Esophagus muscularis mucosa (tissue), 4 donors: ENCODE measurements at regions not wholly inside any gene's neighbourhood (a gene's known extent, or its start where the extent isn't known, plus 50 kb on each side); places are given as distances from the start of the nearest gene placed in this dataset.

Source experiments
- EP300 ChIP-seq: sonication (generic); formaldehyde crosslinking; IDR thresholded peaks from one replicate; pipeline ENCODE4 v1.6.1; 2017; ENCODE audit warnings: antibody characterized with exemption
- POLR2A ChIP-seq: fragments of 450-650 bp; IDR thresholded peaks from one replicate; pipeline ENCODE4 v1.6.1; 2017; ENCODE audit warnings: antibody characterized with exemption, moderate library complexity, mild to moderate bottlenecking, low read depth
- TF ChIP-seq, protein P1 (sequence below), 3 experiments: fragments of 200-600 bp in 2 of 3; fragments of 450-650 bp in 1 of 3; sonication (generic) in 2 of 3; IDR thresholded peaks; one replicate each; pipeline ENCODE4 v1.5.1; 2017 to 2019; ENCODE audit warnings: antibody characterized with exemption in 3 of 3, mild to moderate bottlenecking in 2 of 3, moderate library complexity in 1 of 3

DNA sequence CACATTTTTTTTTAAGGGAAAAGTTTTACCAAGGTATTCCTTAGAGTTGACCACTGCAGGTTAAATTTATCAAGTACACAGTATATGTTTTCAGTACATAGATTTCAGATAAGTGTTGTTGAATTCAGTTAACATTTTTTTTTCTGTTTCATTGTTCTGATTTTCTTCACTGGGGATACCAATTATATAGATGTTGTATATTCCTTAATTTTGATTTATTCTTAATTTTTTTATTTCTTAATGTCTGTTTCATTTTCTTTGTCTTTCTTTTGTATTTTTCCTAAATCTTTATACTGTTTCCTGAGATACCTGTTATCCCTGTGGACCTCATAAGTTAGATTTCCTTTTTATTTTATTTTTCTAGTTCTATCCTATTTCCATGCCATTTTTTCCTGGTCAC, 234.8 kb downstream of the TTC6 start:
- no peak for TF ChIP-seq EP300
- TF ChIP-seq, protein P1, sequence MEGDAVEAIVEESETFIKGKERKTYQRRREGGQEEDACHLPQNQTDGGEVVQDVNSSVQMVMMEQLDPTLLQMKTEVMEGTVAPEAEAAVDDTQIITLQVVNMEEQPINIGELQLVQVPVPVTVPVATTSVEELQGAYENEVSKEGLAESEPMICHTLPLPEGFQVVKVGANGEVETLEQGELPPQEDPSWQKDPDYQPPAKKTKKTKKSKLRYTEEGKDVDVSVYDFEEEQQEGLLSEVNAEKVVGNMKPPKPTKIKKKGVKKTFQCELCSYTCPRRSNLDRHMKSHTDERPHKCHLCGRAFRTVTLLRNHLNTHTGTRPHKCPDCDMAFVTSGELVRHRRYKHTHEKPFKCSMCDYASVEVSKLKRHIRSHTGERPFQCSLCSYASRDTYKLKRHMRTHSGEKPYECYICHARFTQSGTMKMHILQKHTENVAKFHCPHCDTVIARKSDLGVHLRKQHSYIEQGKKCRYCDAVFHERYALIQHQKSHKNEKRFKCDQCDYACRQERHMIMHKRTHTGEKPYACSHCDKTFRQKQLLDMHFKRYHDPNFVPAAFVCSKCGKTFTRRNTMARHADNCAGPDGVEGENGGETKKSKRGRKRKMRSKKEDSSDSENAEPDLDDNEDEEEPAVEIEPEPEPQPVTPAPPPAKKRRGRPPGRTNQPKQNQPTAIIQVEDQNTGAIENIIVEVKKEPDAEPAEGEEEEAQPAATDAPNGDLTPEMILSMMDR (IDR thresholded peaks at IDR 0.05): no peak
- TF ChIP-seq POLR2A: no peak
